ENCODE measurements at regions not wholly inside any gene's neighbourhood (a gene's known extent, or its start where the extent isn't known, plus 50 kb on each side); places are given as distances from the start of the nearest gene placed in this dataset.

GRCh38 chr6:21317642-21318041 is 275.9 kb upstream of the SOX4 start (continued):
- TF ChIP-seq ZBTB33 (IDR thresholded peaks at IDR 0.05; ENCODE audit: extremely low read depth, insufficient replicate concordance, low read length) = no peak
- TF ChIP-seq RAD21 (IDR thresholded peaks at IDR 0.05; ENCODE audit: low read depth) = no peak
- no peak for TF ChIP-seq TCF7L2 (IDR thresholded peaks at IDR 0.05; ENCODE audit: borderline replicate concordance, extremely low read depth, insufficient read depth, insufficient read length)
- no peak for TF ChIP-seq SIN3A (IDR thresholded peaks at IDR 0.05; ENCODE audit: low read depth)
- no peak for TF ChIP-seq YY1 (IDR thresholded peaks at IDR 0.05; ENCODE audit: extremely low read depth, insufficient replicate concordance, low read depth, low read length)
- no peak for TF ChIP-seq EGR1 (IDR thresholded peaks at IDR 0.05; ENCODE audit: low read depth)
- TF ChIP-seq EZH2phosphoT487 (IDR thresholded peaks at IDR 0.05; ENCODE audit: borderline replicate concordance) = no peak
- no peak for TF ChIP-seq POLR2AphosphoS5 (IDR thresholded peaks at IDR 0.05; ENCODE audit: low read depth, low read length)

- ATAC-seq (no peak), DNase-seq (ENCODE audit: low read depth, low spot score) (no peak)
- BruUV-seq (replicated peaks) = no TSS peak
- Histone ChIP-seq H2AFZ (ENCODE audit: low read depth, low read length, poor library complexity, severe bottlenecking) (no peak overlapping the region), H3K27ac (ENCODE audit: low read depth, low read length) (no peak overlapping the region), H3K9me2 (ENCODE audit: insufficient read depth) (no peaks in the 10 kb centered on the region), H3K4me3 (replicated peaks in 1 of 2; ENCODE audit: low read depth in 1 of 2, low read length in 2 of 2) (no peak overlapping the region), H4K20me1 (ENCODE audit: insufficient read depth) (no peaks in the 10 kb centered on the region), H3K79me2 (ENCODE audit: insufficient read depth, low read length) (no peaks in the 10 kb centered on the region), H3K4me2 (ENCODE audit: low read length) (no peak overlapping the region), H3K9me3 (ENCODE audit: control insufficient read depth in 1 of 2, insufficient read depth in 1 of 2, low read depth in 1 of 2, low read length in 2 of 2) (no peaks in the 10 kb centered on the region), H3K9ac (ENCODE audit: low read length) (no peak overlapping the region), H3K36me3 (ENCODE audit: control insufficient read depth in 1 of 2, insufficient read depth in 2 of 2, low read length in 2 of 2) (no peaks in the 10 kb centered on the region), H3K4me1 (ENCODE audit: control insufficient read depth in 1 of 2, insufficient read depth in 2 of 2, low read length in 2 of 2) (no peaks in the 10 kb centered on the region), H3K27me3 (ENCODE audit: insufficient read depth, low read length) (no peaks in the 10 kb centered on the region)
- TF ChIP-seq FOSL1 (IDR thresholded peaks at IDR 0.05; ENCODE audit: low read depth) (no peak), JUND (IDR thresholded peaks at IDR 0.05) (no peak), SP1 (IDR thresholded peaks at IDR 0.05; ENCODE audit: low read depth) (no peak), SRF (IDR thresholded peaks at IDR 0.05; ENCODE audit: low read depth) (no peak), MAX (IDR thresholded peaks at IDR 0.05) (no peak), EGR1 (IDR thresholded peaks at IDR 0.05; ENCODE audit: low read depth) (no peak), ZNF274 (IDR thresholded peaks at IDR 0.05; ENCODE audit: low read depth, low read length) (no peak)
- intact Hi-C loops (cut with micrococcal nuclease) = no loop called here
- ChIA-PET RAD21 (ENCODE audit: low non-redundant PET in 1 of 2, low total read pairs in 2 of 2, uncharacterized antibody in 2 of 2, unreplicated experiment in 2 of 2) (no interaction called here), CTCF (no interaction called here), POLR2A (no interaction called here)
Measured at GRCh38 chr6:21321076-21321475, 272.5 kb upstream of the SOX4 start.

Measured in HCT116 (cell line).